Thymus (tissue), 11 donors: ENCODE measurements at regions not wholly inside any gene's neighbourhood (a gene's known extent, or its start where the extent isn't known, plus 50 kb on each side); places are given as distances from the start of the nearest gene placed in this dataset.

Experiments
- DNase-seq, 9 donors: peaks; one replicate each; pipeline ENCODE4 v3.0.0-alpha.2; 2013; ENCODE audit warnings: low spot score in 9 of 9, low read depth in 6 of 9, missing footprints in 1 of 9
- H3K27ac ChIP-seq, 2 donors: one replicate each; pipeline ENCODE4 v1.5.1; 2013; ENCODE audit warnings: control low read depth in 1 of 2, low read depth in 1 of 2, low read length in 1 of 2, mild to moderate bottlenecking in 1 of 2, moderate library complexity in 1 of 2
- H3K27me3 ChIP-seq, 2 donors: one replicate each; pipeline ENCODE4 v1.5.1; 2013; ENCODE audit warnings: low read length in 1 of 2; ENCODE audit not compliant: control insufficient read depth in 2 of 2, insufficient read depth in 1 of 2
- H3K36me3 ChIP-seq, 2 donors: one replicate each; pipeline ENCODE4 v1.5.1; 2013; ENCODE audit warnings: low read length in 1 of 2, mild to moderate bottlenecking in 1 of 2, moderate library complexity in 1 of 2; ENCODE audit not compliant: control insufficient read depth in 2 of 2, insufficient read depth in 2 of 2
- H3K4me1 ChIP-seq, 2 donors: one replicate each; pipeline ENCODE4 v1.5.1; 2013; ENCODE audit warnings: low read length in 2 of 2; ENCODE audit not compliant: control insufficient read depth in 2 of 2, insufficient read depth in 2 of 2
- H3K4me3 ChIP-seq, 2 donors: one replicate each; pipeline ENCODE4 v1.5.1; 2013; ENCODE audit warnings: low read length in 2 of 2, control low read depth in 1 of 2, mild to moderate bottlenecking in 1 of 2
- H3K9me3 ChIP-seq, 2 donors: one replicate each; pipeline ENCODE4 v1.5.1; 2013; ENCODE audit warnings: low read length in 1 of 2, mild to moderate bottlenecking in 1 of 2; ENCODE audit not compliant: control insufficient read depth in 2 of 2, insufficient read depth in 1 of 2
- WGBS: extraction: QIAGEN DNeasy Blood & Tissue Kit; methylation state at CpG from one replicate; pipeline ENCODE4 v1.1.7; 2013; 5-methylcytosine and 5-hydroxymethylcytosine counted together
- donor health status: healthy.

DNA sequence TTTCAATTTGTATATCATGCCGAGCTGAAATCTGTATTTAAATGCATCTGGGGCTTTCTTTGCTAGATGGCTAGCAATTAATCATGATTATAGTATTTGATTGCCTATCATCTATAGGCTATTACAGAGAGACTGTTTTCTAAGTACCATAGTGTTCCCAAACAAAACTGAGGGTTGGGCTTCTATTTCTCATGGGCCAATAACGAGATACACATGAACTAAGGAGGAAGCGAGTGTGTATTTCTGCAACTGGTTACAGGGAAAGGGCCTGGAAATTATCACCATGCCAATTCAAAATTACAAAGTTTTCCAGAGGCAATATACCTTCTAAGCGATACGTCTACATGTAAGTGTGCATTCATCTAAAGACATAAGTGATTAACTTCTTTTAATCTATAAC lies 744.5 kb upstream of the BRINP3 start:
- Histone ChIP-seq H3K4me1 (no peaks in the 10 kb centered on the region), H3K36me3 (no peaks in the 10 kb centered on the region), H3K4me3 (no peak overlapping the region), H3K9me3 (peaks cover 1 to 4% of the 10 kb centered on the region in 2 donors), H3K27me3 (no peaks in the 10 kb centered on the region), H3K27ac (no peak overlapping the region)
- no peak for DNase-seq
- 95% methylated on average over 5 of the region's 5 CpGs for WGBS

DNA sequence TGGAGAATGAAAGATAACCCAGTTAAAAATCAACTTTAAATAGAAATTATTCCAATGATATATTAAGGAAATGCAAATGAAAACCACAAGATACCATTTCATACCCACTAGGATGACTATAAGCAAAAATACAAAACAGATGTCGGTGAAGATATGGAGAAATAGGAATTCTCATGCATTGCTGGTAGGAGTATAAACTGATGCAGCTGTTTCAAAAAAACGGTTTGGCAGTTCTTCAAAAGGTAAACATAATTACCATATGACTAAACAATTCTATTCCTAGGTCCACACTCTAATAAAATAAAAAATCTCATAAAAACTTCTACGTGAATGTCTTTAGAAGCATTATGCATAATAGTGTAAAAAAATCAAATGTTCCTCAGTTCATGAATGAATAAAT lies 763.3 kb upstream of the BRINP3 start:
- WGBS, result 84% methylated on average over 3 of the region's 3 CpGs

DNA sequence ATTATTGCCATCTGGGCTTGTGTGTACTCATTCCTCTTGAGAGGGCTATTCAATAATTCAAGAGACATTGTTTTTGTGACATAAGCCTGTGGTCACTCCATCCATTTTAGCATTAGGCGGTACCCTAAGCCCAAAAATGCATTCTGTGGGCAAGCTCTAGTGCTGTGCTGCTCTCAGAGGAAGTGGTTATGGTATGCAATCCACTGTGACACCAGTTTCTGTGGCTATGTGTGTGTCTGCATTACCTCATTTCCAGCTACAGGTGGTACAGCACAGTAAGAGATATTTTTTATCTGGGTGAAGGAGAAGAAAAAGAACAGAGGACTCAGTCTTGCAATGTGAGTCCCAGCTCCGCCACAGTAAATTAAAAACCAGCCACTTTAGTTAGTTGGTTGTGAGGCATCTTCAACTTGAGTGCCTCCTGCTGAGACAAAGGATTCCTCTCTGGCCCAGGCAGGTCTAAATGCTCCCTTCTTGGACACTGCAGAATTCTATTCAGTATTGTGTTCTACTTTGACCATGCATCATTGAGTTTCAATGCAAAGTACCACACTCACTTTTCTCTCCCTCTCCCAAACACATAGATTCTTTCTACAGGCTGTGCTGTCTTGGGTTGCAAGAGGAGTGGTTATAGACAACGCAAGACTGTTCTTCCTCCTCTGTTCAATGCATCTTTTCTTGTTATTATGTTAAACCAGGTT lies 777.8 kb upstream of the BRINP3 start:
- no peaks in the 10 kb centered on the region for H3K4me1 ChIP-seq
- DNase-seq, result no peak
- H3K4me3 ChIP-seq, result no peak overlapping the region
- no peaks in the 10 kb centered on the region for H3K9me3 ChIP-seq
- no peaks in the 10 kb centered on the region for H3K36me3 ChIP-seq
- WGBS, result 89% methylated on average over 3 of the region's 3 CpGs
- no peak overlapping the region for H3K27ac ChIP-seq
- no peaks in the 10 kb centered on the region for H3K27me3 ChIP-seq

More for the DNA sequence above, 763.3 kb upstream of the BRINP3 start:
- no peaks in the 10 kb centered on the region for H3K27me3 ChIP-seq
- no peaks in the 10 kb centered on the region for H3K36me3 ChIP-seq
- no peak for DNase-seq
- no peaks in the 10 kb centered on the region for H3K4me1 ChIP-seq
- H3K4me3 ChIP-seq, result no peak overlapping the region
- H3K27ac ChIP-seq, result no peak overlapping the region
- peaks cover 0 to 1% of the 10 kb centered on the region in 2 donors for H3K9me3 ChIP-seq

DNA sequence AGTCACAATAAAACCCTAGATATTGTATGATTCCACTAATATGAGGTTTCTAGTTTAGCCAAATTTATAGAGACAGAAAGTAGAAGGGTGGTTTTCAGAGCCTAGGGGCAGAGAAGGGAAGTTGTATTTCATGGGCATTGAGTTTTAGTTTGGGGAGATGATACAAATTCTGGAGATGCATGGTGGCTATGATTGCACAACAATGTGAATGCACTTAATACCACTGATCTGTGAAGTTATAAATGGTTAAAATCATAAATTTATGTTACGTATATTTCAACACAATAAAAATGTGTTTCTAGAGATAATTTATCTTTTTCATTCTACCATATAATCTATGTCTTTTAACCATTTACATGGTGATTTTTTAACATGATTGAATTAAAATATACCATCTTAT lies 779.3 kb upstream of the BRINP3 start:
- no peak for DNase-seq
- Histone ChIP-seq H3K36me3 (no peaks in the 10 kb centered on the region), H3K4me3 (no peak overlapping the region), H3K27ac (no peak overlapping the region), H3K4me1 (no peaks in the 10 kb centered on the region), H3K27me3 (no peaks in the 10 kb centered on the region), H3K9me3 (no peaks in the 10 kb centered on the region)
- WGBS, result 95% methylated on average over 1 of the region's 1 CpG

DNA sequence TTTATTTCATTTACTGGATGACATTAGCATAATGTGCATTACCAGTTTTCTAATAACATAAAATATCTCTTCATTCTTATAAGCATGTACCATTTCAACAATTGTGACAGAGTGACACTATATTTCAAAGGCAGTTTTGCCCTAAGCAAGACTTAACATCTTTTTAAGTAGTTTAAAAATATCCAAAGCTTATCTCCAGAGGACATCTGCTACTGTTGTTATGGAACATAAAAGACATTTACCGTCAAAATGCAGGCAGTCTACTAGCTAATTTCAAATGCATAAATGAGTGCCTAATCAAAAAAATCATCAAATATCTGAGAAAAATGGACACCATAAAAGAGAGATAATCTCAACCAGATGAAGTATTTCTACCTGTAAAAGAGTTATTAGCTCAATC lies 782.4 kb upstream of the BRINP3 start:
- Histone ChIP-seq H3K36me3 (no peaks in the 10 kb centered on the region), H3K27me3 (no peaks in the 10 kb centered on the region), H3K4me3 (no peak overlapping the region), H3K27ac (no peak overlapping the region), H3K4me1 (no peaks in the 10 kb centered on the region), H3K9me3 (no peaks in the 10 kb centered on the region)
- DNase-seq, result no peak
- 14% methylated on average over 1 of the region's 1 CpG for WGBS

DNA sequence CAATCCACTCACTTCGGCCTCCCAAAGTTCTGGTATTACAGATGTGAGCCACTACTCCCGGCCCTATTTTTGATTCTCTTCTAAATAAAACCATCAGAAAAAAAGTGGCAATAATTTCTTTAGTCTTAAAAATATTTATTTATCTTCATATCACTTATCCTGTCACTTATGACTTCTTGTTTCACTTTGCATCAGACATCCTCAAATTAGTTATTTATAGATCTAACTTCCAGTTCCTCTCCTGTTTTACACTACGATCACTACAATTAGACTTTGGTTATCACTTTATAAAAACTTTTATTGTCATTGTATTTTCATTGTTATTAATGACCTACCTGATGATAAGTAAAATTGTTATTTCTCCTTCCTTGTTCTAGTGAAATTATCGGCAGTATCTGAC lies 783.4 kb upstream of the BRINP3 start:
- WGBS, result 76% methylated on average over 4 of the region's 4 CpGs
- H3K4me3 ChIP-seq, result no peak overlapping the region
- no peaks in the 10 kb centered on the region for H3K9me3 ChIP-seq
- H3K27ac ChIP-seq, result no peak overlapping the region
- H3K36me3 ChIP-seq, result no peaks in the 10 kb centered on the region
- H3K27me3 ChIP-seq, result no peaks in the 10 kb centered on the region
- DNase-seq, result no peak
- no peaks in the 10 kb centered on the region for H3K4me1 ChIP-seq

DNA sequence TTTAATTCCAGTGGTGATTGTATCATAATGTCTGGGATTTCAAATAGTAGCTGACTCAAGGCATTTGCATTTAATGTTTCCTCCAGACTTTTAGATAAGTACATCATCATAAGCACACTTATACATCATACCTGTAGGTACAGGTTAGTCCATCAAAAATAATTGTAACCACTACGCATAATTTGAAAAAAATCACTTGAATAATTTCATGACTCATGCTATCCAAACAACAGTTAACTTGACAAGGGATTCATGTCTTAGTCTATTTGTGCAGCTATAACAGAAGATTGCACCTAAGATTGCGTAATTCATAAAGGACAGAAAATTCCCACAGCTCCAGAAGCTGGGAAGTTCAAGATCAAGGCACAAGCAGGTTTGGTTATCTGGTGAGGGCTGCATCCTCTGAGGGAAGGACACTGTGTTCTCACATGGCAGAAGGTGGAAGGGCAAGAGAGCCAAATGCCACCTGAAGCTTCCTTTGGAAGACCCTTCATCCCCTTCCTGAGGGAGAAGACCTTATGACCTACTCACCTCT lies 801.7 kb upstream of the BRINP3 start:
- no peak for DNase-seq

DNA sequence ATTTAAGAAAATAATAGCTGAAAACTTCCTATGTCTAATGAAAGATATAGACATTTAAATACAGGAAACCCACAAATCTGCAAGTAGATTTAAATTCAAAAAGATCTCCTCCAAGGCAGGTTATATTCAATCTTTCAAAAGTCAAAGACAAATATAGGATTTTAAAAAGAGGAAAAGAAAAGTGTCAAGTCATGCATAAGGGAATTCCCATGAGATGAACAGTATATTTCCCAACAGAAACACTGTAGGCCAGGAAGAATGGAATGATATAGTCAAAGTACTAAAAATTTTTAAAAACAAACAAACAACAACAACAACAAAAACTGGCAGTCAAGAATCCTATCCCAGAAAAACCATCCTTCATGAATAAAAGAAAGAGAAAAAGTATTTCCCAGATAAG lies 806.5 kb upstream of the BRINP3 start:
- Histone ChIP-seq H3K4me3 (no peak overlapping the region), H3K27me3 (no peaks in the 10 kb centered on the region), H3K9me3 (peaks cover 0 to 12% of the 10 kb centered on the region in 2 donors), H3K4me1 (no peaks in the 10 kb centered on the region), H3K27ac (no peak overlapping the region), H3K36me3 (no peaks in the 10 kb centered on the region)
- no peak for DNase-seq

More for the DNA sequence above, 801.7 kb upstream of the BRINP3 start:
- H3K27me3 ChIP-seq, result no peaks in the 10 kb centered on the region
- no peak overlapping the region for H3K4me3 ChIP-seq
- no peaks in the 10 kb centered on the region for H3K4me1 ChIP-seq
- peaks cover 0 to 12% of the 10 kb centered on the region in 2 donors for H3K9me3 ChIP-seq
- WGBS, result 96% methylated on average over 2 of the region's 2 CpGs
- H3K36me3 ChIP-seq, result no peaks in the 10 kb centered on the region
- no peak overlapping the region for H3K27ac ChIP-seq

DNA sequence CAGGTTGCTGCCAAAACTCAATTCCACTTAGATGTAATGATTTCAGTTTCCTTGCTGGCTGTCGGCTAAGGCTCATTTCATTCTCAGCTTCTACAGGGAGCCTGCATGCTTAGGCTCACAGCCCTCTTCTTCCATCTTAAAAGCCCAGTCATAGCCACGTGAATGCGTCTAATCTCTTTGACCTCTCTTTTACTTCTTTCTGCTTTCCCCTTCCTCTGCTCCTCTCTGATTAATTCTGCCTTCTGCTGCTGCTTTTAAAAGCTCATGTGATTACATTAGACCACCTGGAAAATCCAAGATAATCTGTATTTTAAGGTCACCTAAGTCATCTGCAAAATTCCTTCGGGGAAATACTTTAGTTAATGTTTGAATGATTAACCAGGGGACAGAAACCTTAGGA lies 812.8 kb upstream of the BRINP3 start:
- WGBS, result 78% methylated on average over 4 of the region's 4 CpGs
- H3K9me3 ChIP-seq, result no peaks in the 10 kb centered on the region
- H3K27ac ChIP-seq, result no peak overlapping the region
- no peaks in the 10 kb centered on the region for H3K27me3 ChIP-seq
- H3K36me3 ChIP-seq, result no peaks in the 10 kb centered on the region
- DNase-seq, result no peak
- no peak overlapping the region for H3K4me3 ChIP-seq
- no peaks in the 10 kb centered on the region for H3K4me1 ChIP-seq
